NCI-H510A (cell line): ENCODE measurements at regions not wholly inside any gene's neighbourhood (a gene's known extent, or its start where the extent isn't known, plus 50 kb on each side); places are given as distances from the start of the nearest gene placed in this dataset.
"Not testable (repeated sequence)": the region's sequence is repeated elsewhere in the genome, so short reads cannot be mapped to it uniquely, and the experiment has no call there.

Experiments
- DNase-seq: peaks from one replicate; lab custom pipeline; 2025; lab: John Stamatoyannopoulos, UW

- no peak for DNase-seq
These were observed 372.3 kb upstream of the CCNH start for GRCh38 chr5:87784879-87785495.

GRCh38 chr5:87784311-87784710 is 371.6 kb upstream of the CCNH start:
- no peak for DNase-seq

- DNase-seq, result no peak
These were observed 370.2 kb upstream of the CCNH start for GRCh38 chr5:87782916-87783315.

GRCh38 chr5:87781976-87782375 is 369.2 kb upstream of the CCNH start:
- DNase-seq, result no peak

- peak; percentile 61 for DNase-seq
These were observed 368.4 kb upstream of the CCNH start for GRCh38 chr5:87780831-87781760.

GRCh38 chr5:87778876-87779275 is 366.1 kb upstream of the CCNH start:
- no peak for DNase-seq

- no peak for DNase-seq
These were observed 365.1 kb upstream of the CCNH start for GRCh38 chr5:87777877-87778276.

- DNase-seq, result no peak
These were observed 364.1 kb upstream of the CCNH start for GRCh38 chr5:87776785-87777184.

- not testable (repeated sequence) for DNase-seq
These were observed 363.6 kb upstream of the CCNH start for GRCh38 chr5:87776302-87776701.

GRCh38 chr5:87775228-87775627 is 362.5 kb upstream of the CCNH start:
- no peak for DNase-seq

GRCh38 chr5:87774804-87775203 is 362.1 kb upstream of the CCNH start:
- no peak for DNase-seq

GRCh38 chr5:87770601-87771121 is 357.9 kb upstream of the CCNH start:
- DNase-seq, result no peak

- no peak for DNase-seq
These were observed 357.4 kb upstream of the CCNH start for GRCh38 chr5:87770016-87770570.

- DNase-seq, result no peak
These were observed 356.4 kb upstream of the CCNH start for GRCh38 chr5:87769157-87769556.

- DNase-seq, result no peak
These were observed 355.5 kb upstream of the CCNH start for GRCh38 chr5:87768190-87768589.

- DNase-seq, result no peak
These were observed 352.3 kb upstream of the CCNH start for GRCh38 chr5:87765009-87765408.

- DNase-seq, result no peak
These were observed 349.9 kb upstream of the CCNH start for GRCh38 chr5:87762631-87763030.

GRCh38 chr5:87756951-87757350 is 344.2 kb upstream of the CCNH start:
- DNase-seq, result no peak

- DNase-seq, result no peak
These were observed 342.6 kb upstream of the CCNH start for GRCh38 chr5:87755360-87755759.

- no peak for DNase-seq
These were observed 341.5 kb upstream of the CCNH start for GRCh38 chr5:87754009-87754757.

- DNase-seq, result no peak
These were observed 339.6 kb upstream of the CCNH start for GRCh38 chr5:87752362-87752761.

- no peak for DNase-seq
These were observed 339.1 kb upstream of the CCNH start for GRCh38 chr5:87751824-87752223.
